GM23338 (cell line): ENCODE measurements at regions not wholly inside any gene's neighbourhood (a gene's known extent, or its start where the extent isn't known, plus 50 kb on each side); places are given as distances from the start of the nearest gene placed in this dataset.

Experiments
- CREB1 ChIP-seq: fragments of 250-450 bp; sonication (Bioruptor Pico); IDR thresholded peaks from 2 replicates; pipeline ENCODE4 v1.5.0; 2020; ENCODE audit warnings: low read depth, mild to moderate bottlenecking, moderate library complexity
- EZH2 ChIP-seq: fragments of 200-600 bp; sonication (generic); IDR thresholded peaks from one replicate; pipeline ENCODE4 v1.8.0; 2017; ENCODE audit warnings: antibody characterized with exemption, mild to moderate bottlenecking, low read depth; ENCODE audit not compliant: unreplicated experiment
- EZH2phosphoT487 ChIP-seq: fragments of 200-600 bp; sonication (generic); IDR thresholded peaks from one replicate; pipeline ENCODE4 v1.8.1; 2018; ENCODE audit warnings: antibody characterized with exemption; ENCODE audit not compliant: unreplicated experiment
- NANOG ChIP-seq: IDR thresholded peaks from 2 replicates; pipeline ENCODE4 v1.6.1; 2016; ENCODE audit warnings: antibody characterized with exemption, borderline replicate concordance
- POLR2AphosphoS5 ChIP-seq: IDR thresholded peaks from 2 replicates; pipeline ENCODE4 v1.6.1; 2016; ENCODE audit warnings: antibody characterized with exemption, low read depth
- REST ChIP-seq: IDR thresholded peaks from one replicate; pipeline ENCODE4 v1.6.1; 2018; ENCODE audit warnings: antibody characterized with exemption; ENCODE audit not compliant: unreplicated experiment
- STAT1 ChIP-seq: IDR thresholded peaks from one replicate; pipeline ENCODE4 v1.6.1; 2016; ENCODE audit warnings: antibody characterized with exemption; ENCODE audit not compliant: unreplicated experiment
- ZNF114 ChIP-seq: fragments of 250-450 bp; sonication (Bioruptor Pico); IDR thresholded peaks from 2 replicates; pipeline ENCODE4 v1.5.0; 2020; ENCODE audit warnings: mild to moderate bottlenecking, moderate library complexity
- ZNF331 ChIP-seq: fragments of 250-450 bp; sonication (Bioruptor Pico); IDR thresholded peaks from 2 replicates; pipeline ENCODE4 v1.5.0; 2020; ENCODE audit warnings: low read depth, mild to moderate bottlenecking, moderate library complexity
- ZNF462 ChIP-seq: fragments of 250-450 bp; sonication (Bioruptor Pico); IDR thresholded peaks from 2 replicates; pipeline ENCODE4 v1.5.0; 2020; ENCODE audit warnings: mild to moderate bottlenecking, moderate library complexity
- TF ChIP-seq, protein P1 (sequence below), 2 experiments: fragments of 200-600 bp in 1 of 2; sonication (generic) in 1 of 2; conservative IDR thresholded peaks; 2 replicates each; pipeline versions ENCODE4 v1.5.1 to v1.6.1; 2016 to 2017; ENCODE audit warnings: antibody characterized with exemption in 2 of 2, low read depth in 2 of 2, mild to moderate bottlenecking in 2 of 2, moderate library complexity in 1 of 2

DNA sequence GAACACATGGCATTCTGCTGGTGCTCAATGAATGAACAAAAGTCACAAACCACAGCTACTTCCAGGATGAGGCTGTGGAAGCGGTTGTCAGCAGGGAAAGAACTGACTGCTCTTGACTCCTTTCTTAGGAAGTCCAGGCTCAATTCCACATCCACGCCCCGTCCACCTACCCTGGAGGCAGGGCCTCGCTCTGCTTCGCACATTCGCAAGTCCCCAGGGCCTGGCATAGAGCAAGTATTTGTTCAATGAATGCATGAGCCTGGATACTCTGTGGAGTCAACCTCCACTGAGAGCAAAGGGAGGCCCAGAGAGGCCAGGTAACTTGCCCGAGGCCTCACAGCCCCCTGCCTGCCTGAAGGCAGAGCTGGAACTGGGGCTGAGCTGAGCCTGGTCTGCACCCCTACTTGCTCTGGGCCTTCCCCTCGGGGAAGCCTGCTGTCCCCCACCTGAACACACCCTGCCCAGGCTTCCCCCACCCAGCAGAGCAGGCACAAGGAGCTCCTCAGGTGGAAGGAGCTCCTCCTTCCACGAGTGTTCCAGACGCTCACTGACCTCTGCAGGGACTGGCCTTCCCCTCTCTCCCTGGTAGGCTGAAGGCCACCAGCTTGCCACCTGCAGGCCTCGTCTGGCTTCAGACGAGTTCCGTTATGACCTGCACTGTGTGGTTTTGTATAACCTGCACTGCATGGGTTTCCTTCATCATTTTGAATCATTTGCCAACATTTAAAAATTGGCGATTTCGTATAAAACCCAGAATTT lies 119.3 kb upstream of the PTPN1 start (continued):
- TF ChIP-seq ZNF462 (no peak), ZNF331 (CRISPR knock-in tag) (no peak), ZNF114 (no peak), POLR2AphosphoS5 (no peak), EZH2 (no peak), CREB1 (no peak), REST (no peak), NANOG (no peak), STAT1 (no peak), EZH2phosphoT487 (no peak)
- TF ChIP-seq, protein P1, sequence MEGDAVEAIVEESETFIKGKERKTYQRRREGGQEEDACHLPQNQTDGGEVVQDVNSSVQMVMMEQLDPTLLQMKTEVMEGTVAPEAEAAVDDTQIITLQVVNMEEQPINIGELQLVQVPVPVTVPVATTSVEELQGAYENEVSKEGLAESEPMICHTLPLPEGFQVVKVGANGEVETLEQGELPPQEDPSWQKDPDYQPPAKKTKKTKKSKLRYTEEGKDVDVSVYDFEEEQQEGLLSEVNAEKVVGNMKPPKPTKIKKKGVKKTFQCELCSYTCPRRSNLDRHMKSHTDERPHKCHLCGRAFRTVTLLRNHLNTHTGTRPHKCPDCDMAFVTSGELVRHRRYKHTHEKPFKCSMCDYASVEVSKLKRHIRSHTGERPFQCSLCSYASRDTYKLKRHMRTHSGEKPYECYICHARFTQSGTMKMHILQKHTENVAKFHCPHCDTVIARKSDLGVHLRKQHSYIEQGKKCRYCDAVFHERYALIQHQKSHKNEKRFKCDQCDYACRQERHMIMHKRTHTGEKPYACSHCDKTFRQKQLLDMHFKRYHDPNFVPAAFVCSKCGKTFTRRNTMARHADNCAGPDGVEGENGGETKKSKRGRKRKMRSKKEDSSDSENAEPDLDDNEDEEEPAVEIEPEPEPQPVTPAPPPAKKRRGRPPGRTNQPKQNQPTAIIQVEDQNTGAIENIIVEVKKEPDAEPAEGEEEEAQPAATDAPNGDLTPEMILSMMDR (conservative IDR thresholded peaks at IDR 0.05; ENCODE audit: low read depth in 2 of 2): no peak
